T-helper 2 cell treated with Interferon-gamma antibody and Interleukin-4, amounts not matched to agents 5 μg/mL and 100 μg/mL, for 36 hours (primary cell): ENCODE measurements at regions not wholly inside any gene's neighbourhood (a gene's known extent, or its start where the extent isn't known, plus 50 kb on each side); places are given as distances from the start of the nearest gene placed in this dataset.

Source experiments
- DNase-seq: peaks from one replicate; pipeline ENCODE4 v3.0.0; 2021; ENCODE audit warnings: low spot score
- H3K27ac Mint-ChIP-seq: one replicate; pipeline ENCODE4 v1.8.0; 2021; ENCODE audit warnings: mild to moderate bottlenecking, mixed read lengths
- H3K27me3 Mint-ChIP-seq: one replicate; pipeline ENCODE4 v1.8.0; 2021; ENCODE audit warnings: low read depth, mixed read lengths
- H3K36me3 Mint-ChIP-seq: one replicate; pipeline ENCODE4 v1.8.0; 2021; ENCODE audit warnings: low read depth, mixed read lengths
- H3K4me1 Mint-ChIP-seq: one replicate; pipeline ENCODE4 v1.8.0; 2021; ENCODE audit warnings: low read depth, mixed read lengths
- H3K4me3 Mint-ChIP-seq: one replicate; pipeline ENCODE4 v1.8.0; 2022; ENCODE audit warnings: mild to moderate bottlenecking, moderate library complexity, mixed read lengths
- H3K9me3 Mint-ChIP-seq: one replicate; pipeline ENCODE4 v1.8.0; 2021; ENCODE audit warnings: mixed read lengths

DNA sequence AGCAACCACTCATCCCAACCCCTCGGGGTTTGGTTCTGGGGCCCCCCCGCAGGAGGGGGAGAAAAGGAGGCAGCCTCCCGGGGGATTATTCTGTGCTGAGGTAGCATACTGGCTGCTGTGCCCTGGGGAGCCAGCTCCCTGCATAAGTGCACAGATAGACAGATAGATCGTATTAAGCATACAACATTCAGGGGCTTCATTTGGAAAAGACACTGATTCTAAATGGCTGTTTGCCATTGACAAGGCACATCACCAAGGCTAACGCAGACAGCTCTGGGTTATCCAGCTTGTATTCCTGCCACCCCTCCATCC is 547.9 kb downstream of the BUD13 start:
- no peaks in the 10 kb centered on the region for H3K27me3 Mint-ChIP-seq
- no peak for DNase-seq
- H3K27ac Mint-ChIP-seq: no peak overlapping the region
- no peaks in the 10 kb centered on the region for H3K9me3 Mint-ChIP-seq
- H3K36me3 Mint-ChIP-seq: no peaks in the 10 kb centered on the region
- no peaks in the 10 kb centered on the region for H3K4me1 Mint-ChIP-seq
- H3K4me3 Mint-ChIP-seq: no peak overlapping the region

- Mint-ChIP-seq H3K4me1 (no peaks in the 10 kb centered on the region), H3K4me3 (no peak overlapping the region), H3K27me3 (no peaks in the 10 kb centered on the region), H3K27ac (no peak overlapping the region), H3K36me3 (no peaks in the 10 kb centered on the region), H3K9me3 (no peaks in the 10 kb centered on the region)
- DNase-seq: peak; percentile 17
These were observed 548.5 kb downstream of the BUD13 start for GRCh38 chr11:116224154-116224888.

GRCh38 chr11:116221351-116221750 is 551.4 kb downstream of the BUD13 start:
- no peak overlapping the region for H3K27ac Mint-ChIP-seq
- H3K9me3 Mint-ChIP-seq: no peaks in the 10 kb centered on the region
- DNase-seq: no peak
- H3K4me3 Mint-ChIP-seq: no peak overlapping the region
- no peaks in the 10 kb centered on the region for H3K4me1 Mint-ChIP-seq
- no peaks in the 10 kb centered on the region for H3K36me3 Mint-ChIP-seq
- H3K27me3 Mint-ChIP-seq: no peaks in the 10 kb centered on the region

DNA sequence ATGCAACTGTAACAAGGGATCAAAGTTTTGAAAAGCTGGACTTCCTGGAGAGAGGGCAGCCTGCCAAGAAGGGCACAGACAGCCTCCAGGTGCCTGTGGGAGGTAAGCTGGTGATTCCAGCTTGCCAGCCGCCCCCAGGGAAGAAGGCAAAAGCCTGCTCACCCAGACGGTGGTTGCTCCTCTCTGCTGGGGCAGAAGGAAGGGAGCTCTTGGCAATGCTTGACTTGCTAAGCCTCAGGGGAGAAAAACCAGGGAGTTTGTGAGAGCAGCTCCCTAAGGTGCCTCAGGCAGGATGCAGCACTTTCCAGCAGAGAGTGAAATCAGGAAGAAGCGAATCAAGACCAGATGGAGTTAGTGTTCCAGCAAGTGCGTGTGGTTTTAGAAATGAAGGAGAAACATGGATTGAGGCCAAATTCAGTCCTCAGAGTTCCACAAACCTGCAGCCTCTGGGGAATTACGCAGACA is 553.6 kb downstream of the BUD13 start:
- Mint-ChIP-seq H3K36me3 (no peaks in the 10 kb centered on the region), H3K4me1 (no peaks in the 10 kb centered on the region), H3K4me3 (no peak overlapping the region), H3K27me3 (no peaks in the 10 kb centered on the region), H3K9me3 (no peaks in the 10 kb centered on the region), H3K27ac (no peak overlapping the region)
- no peak for DNase-seq

DNA sequence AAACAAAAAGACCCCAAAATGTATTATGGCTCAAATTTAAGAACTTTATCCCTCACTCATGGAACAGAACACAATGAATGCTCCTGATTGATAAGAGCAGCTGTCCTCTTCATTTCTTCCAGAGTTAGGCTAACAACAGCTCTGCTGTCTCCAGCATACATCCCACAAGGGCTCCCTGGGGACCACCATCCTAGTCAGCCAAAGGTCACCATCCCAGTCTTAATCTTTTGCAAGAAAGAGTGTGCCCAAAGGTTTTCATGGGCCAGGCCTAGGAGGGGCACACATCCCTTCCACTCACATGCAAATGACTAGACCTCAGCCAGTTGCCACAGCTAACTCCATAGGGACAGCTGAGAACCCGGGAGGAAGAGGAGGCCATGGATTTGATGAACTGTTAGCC is 555.3 kb downstream of the BUD13 start:
- DNase-seq: no peak
- Mint-ChIP-seq H3K4me1 (no peaks in the 10 kb centered on the region), H3K27me3 (no peaks in the 10 kb centered on the region), H3K4me3 (no peak overlapping the region), H3K36me3 (no peaks in the 10 kb centered on the region), H3K9me3 (no peaks in the 10 kb centered on the region), H3K27ac (no peak overlapping the region)

GRCh38 chr11:116217006-116217405 is 555.8 kb downstream of the BUD13 start:
- no peaks in the 10 kb centered on the region for H3K4me1 Mint-ChIP-seq
- no peak overlapping the region for H3K4me3 Mint-ChIP-seq
- no peak overlapping the region for H3K27ac Mint-ChIP-seq
- H3K36me3 Mint-ChIP-seq: no peaks in the 10 kb centered on the region
- peak; percentile 13 for DNase-seq
- H3K9me3 Mint-ChIP-seq: no peaks in the 10 kb centered on the region
- no peaks in the 10 kb centered on the region for H3K27me3 Mint-ChIP-seq

DNA sequence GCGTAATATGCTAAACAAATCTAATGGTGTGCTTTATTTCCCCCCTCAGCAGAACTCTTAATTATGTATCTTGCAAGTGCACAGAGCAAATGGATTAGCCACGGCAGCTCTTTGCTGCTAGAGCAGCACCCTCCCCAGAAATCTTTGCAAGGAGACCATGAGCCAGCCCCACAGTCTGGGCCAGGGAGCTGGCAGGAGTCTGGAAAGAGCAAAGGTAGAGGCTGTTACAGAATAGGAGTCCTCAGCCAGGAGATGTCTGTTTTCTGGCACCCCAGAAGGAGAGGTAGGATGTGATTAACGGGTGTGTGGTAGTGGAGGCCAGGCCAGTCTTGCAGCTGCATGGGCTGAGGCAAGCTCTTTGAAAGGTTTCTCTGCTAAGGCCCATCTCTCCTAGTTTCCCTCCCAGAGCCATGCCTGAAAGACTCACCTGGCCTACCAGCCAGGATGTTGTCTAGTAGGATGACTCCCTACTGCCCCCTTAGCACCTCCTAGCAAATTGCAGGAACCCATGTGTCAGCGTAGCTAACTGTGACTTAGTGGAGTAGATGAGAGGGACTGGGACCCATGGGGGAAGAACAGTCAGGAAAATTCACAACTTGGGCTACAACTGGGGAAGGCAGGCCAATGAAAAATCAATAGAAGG is 557.2 kb downstream of the BUD13 start:
- H3K4me1 Mint-ChIP-seq: no peaks in the 10 kb centered on the region
- no peaks in the 10 kb centered on the region for H3K36me3 Mint-ChIP-seq
- no peak for DNase-seq
- H3K27me3 Mint-ChIP-seq: no peaks in the 10 kb centered on the region
- no peak overlapping the region for H3K27ac Mint-ChIP-seq
- no peak overlapping the region for H3K4me3 Mint-ChIP-seq
- no peaks in the 10 kb centered on the region for H3K9me3 Mint-ChIP-seq

DNA sequence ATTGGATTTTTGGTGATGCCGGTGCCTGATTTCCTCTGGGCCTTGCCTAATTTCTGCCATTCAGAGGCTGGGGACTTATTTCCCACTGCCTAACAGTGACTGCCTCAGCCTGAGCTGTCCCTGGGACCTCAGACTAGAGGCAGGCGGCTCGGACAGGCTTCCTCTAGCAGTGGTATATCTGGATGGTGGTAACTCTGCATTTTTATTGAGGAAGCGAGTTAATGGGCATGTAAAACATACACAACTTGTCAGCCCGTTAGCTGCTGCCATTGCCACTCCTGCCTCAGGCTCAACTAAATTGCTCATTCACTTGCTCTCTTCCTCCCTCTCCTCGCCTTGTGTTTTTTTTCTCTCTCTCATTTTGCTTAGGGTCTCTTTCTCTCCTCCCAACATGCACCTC is 561.6 kb downstream of the BUD13 start:
- H3K36me3 Mint-ChIP-seq: no peaks in the 10 kb centered on the region
- no peak for DNase-seq
- no peaks in the 10 kb centered on the region for H3K9me3 Mint-ChIP-seq
- no peaks in the 10 kb centered on the region for H3K27me3 Mint-ChIP-seq
- no peak overlapping the region for H3K27ac Mint-ChIP-seq
- H3K4me3 Mint-ChIP-seq: no peak overlapping the region
- H3K4me1 Mint-ChIP-seq: no peaks in the 10 kb centered on the region

DNA sequence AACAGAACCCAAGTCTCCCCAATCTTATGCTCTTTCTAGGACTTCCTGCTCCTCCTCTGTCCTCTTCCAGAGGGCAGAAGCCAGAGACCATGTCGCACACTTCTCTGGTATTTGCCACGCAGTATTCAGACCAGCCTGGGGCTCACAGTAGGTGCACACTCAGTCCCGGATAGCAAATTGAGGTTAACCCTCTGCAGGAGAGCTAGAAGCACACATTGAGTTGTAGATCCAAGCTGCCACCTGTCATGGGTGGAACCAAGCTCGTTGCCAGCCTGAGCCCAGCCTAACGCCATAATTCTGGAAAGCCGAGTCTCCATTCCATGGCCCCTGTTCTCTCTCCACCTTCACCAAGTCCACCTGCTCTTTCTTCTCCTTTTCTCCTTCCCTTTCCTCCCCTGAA is 562.1 kb downstream of the BUD13 start:
- Mint-ChIP-seq H3K36me3 (no peaks in the 10 kb centered on the region), H3K4me3 (no peak overlapping the region), H3K4me1 (no peaks in the 10 kb centered on the region), H3K27me3 (no peaks in the 10 kb centered on the region), H3K27ac (no peak overlapping the region), H3K9me3 (no peaks in the 10 kb centered on the region)
- DNase-seq: no peak

- no peak for DNase-seq
- Mint-ChIP-seq H3K4me1 (no peaks in the 10 kb centered on the region), H3K9me3 (no peaks in the 10 kb centered on the region), H3K27ac (no peak overlapping the region), H3K4me3 (no peak overlapping the region), H3K27me3 (no peaks in the 10 kb centered on the region), H3K36me3 (no peaks in the 10 kb centered on the region)
These were observed 563.5 kb downstream of the BUD13 start for GRCh38 chr11:116209255-116209654.

GRCh38 chr11:116207421-116208141 is 565.2 kb downstream of the BUD13 start:
- no peaks in the 10 kb centered on the region for H3K9me3 Mint-ChIP-seq
- H3K36me3 Mint-ChIP-seq: no peaks in the 10 kb centered on the region
- no peak for DNase-seq
- H3K27ac Mint-ChIP-seq: no peak overlapping the region
- no peak overlapping the region for H3K4me3 Mint-ChIP-seq
- no peaks in the 10 kb centered on the region for H3K4me1 Mint-ChIP-seq
- no peaks in the 10 kb centered on the region for H3K27me3 Mint-ChIP-seq

DNA sequence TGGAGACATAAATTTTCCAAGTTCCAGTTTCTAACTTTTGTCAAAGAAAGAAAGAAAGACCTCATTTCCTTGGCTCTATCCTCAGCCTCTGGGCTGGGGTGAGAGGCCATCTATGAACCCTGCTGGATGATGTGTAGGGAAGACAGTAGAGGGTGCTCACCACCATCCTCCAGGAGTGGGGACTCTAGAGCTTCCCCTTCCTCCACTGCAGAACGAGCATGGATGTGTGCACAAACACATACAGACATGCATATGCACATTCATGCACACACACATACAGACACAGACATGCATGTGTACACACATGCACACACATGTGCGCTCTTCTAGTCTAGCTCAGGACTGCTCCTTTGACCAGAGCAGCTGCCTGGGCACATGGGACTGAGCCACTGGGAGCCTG is 565.8 kb downstream of the BUD13 start:
- Mint-ChIP-seq H3K4me3 (no peak overlapping the region), H3K9me3 (no peaks in the 10 kb centered on the region), H3K27me3 (no peaks in the 10 kb centered on the region), H3K36me3 (no peaks in the 10 kb centered on the region), H3K27ac (no peak overlapping the region), H3K4me1 (no peaks in the 10 kb centered on the region)
- DNase-seq: no peak

DNA sequence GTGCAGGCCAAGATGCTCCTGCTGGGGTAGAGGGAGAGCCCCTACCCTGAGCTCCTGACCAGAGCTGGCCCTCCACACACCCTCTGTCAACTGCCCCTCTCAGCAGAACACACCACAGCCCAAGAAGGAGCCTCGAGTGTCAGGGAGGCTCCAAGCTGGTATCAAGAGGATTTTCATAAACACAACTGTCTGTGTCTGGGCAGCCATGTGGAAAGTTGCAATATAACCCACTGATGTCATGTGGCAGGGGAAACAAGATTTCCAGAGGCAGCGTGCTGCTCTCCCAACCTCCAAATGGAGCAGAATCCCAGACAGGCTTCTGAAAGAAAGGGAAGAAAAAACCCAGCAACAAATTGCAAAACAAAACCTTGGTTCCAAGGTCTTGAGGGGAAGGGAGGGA is 569.9 kb downstream of the BUD13 start:
- Mint-ChIP-seq H3K4me1 (no peaks in the 10 kb centered on the region), H3K27ac (no peak overlapping the region), H3K27me3 (no peaks in the 10 kb centered on the region), H3K4me3 (no peak overlapping the region), H3K9me3 (no peaks in the 10 kb centered on the region), H3K36me3 (no peaks in the 10 kb centered on the region)
- no peak for DNase-seq

DNA sequence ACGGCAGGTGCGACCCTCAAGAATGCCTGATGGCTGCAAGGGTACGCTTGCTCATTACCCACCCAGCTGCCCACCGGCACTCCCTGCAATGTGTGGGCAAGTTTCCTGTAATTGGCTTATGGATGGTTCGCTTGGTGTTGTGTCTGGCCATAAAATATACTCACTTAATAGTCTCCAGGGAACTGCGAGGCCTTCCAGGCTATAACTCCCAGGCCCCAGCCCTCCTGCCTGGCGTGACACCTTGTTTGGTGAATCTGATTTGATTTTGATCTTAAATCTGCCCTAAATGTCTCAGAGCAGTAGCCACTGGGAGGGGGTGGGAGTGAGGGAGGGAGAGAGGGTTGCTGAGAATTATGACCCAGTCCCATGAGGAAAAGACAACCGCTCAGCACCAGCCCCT is 572.2 kb downstream of the BUD13 start:
- H3K9me3 Mint-ChIP-seq: no peaks in the 10 kb centered on the region
- H3K4me1 Mint-ChIP-seq: no peaks in the 10 kb centered on the region
- peaks cover 2% of the 10 kb centered on the region for H3K27me3 Mint-ChIP-seq
- no peaks in the 10 kb centered on the region for H3K36me3 Mint-ChIP-seq
- H3K4me3 Mint-ChIP-seq: no peak overlapping the region
- H3K27ac Mint-ChIP-seq: no peak overlapping the region
- no peak for DNase-seq
